ENCODE measurements at regions not wholly inside any gene's neighbourhood (a gene's known extent, or its start where the extent isn't known, plus 50 kb on each side); places are given as distances from the start of the nearest gene placed in this dataset.

DNA sequence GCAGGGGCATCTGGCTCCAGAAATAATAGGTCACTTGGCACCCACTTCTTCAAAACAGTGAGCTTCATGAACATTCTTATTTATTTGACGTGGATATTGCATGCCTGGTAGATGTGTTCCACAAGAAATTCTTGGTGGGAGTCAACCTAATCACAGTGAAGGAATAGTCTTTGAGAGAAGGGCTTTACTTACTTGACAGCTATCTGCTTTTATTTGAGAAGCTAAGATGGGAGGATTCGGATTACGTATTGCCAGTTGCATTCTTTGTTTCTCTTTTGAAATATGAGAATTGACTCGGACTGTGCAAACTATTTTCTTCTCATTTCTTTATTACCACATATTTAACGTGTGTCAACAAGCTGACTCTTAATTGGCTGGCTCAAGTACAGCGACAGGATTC, 117.2 kb downstream of the FASLG start:
- Histone ChIP-seq H3K27ac (no peak overlapping the region), H3K36me3 (replicated peaks) (no peaks in the 10 kb centered on the region), H3K27me3 (replicated peaks) (no peaks in the 10 kb centered on the region), H3K4me3 (ENCODE audit: low read depth, low read length) (no peak overlapping the region)
- no peak for TF ChIP-seq CTCF (IDR thresholded peaks at IDR 0.05; ENCODE audit: low read depth, low read length, missing control alignments)
- in situ Hi-C loops (cut with HindIII; ENCODE audit: low pct_ligation_motif_present, low sequenced_read_pairs) = no loop called here
- no peak for DNase-seq

DNA sequence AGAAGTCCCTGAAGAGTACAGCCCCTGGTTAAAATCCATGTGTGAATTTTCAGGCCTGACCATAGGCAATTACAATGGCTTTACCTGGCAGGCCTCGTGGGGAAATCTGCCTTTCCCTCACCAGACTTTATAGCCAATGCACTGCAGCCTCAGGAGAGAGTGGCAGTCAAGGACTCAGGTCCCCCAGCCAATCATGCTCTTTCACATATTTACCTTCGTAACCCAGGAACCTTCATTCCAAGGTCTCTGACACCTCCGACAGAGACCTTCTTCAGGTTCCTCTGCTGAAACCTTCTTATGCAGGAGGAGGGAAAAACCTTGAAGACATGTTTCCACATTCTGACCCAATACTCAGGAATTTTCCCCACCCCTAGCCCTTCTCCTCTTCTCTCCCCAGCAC, 118.9 kb downstream of the FASLG start:
- DNase-seq = no peak
- Histone ChIP-seq H3K4me3 (ENCODE audit: low read depth, low read length) (no peak overlapping the region), H3K27ac (no peak overlapping the region), H3K36me3 (replicated peaks) (no peaks in the 10 kb centered on the region), H3K27me3 (replicated peaks) (no peaks in the 10 kb centered on the region)
- in situ Hi-C loops (cut with HindIII; ENCODE audit: low pct_ligation_motif_present, low sequenced_read_pairs) = no loop called here
- no peak for TF ChIP-seq CTCF (IDR thresholded peaks at IDR 0.05; ENCODE audit: low read depth, low read length, missing control alignments)

GRCh38 chr1:172778456-172779455, 119.9 kb downstream of the FASLG start:
- H3K36me3 ChIP-seq (replicated peaks) = no peaks in the 10 kb centered on the region
- DNase-seq = no peak
- no peak for TF ChIP-seq CTCF (IDR thresholded peaks at IDR 0.05; ENCODE audit: low read depth, low read length, missing control alignments)
- no peak overlapping the region for H3K4me3 ChIP-seq (ENCODE audit: low read depth, low read length)
- no peak overlapping the region for H3K27ac ChIP-seq
- in situ Hi-C loops (cut with HindIII; ENCODE audit: low pct_ligation_motif_present, low sequenced_read_pairs) = no loop called here
- no peaks in the 10 kb centered on the region for H3K27me3 ChIP-seq (replicated peaks)

- no peak for DNase-seq
- H3K27me3 ChIP-seq (replicated peaks) = no peaks in the 10 kb centered on the region
- no peaks in the 10 kb centered on the region for H3K36me3 ChIP-seq (replicated peaks)
- no peak overlapping the region for H3K27ac ChIP-seq
- in situ Hi-C loops (cut with HindIII; ENCODE audit: low pct_ligation_motif_present, low sequenced_read_pairs) = no loop called here
- no peak for TF ChIP-seq CTCF (IDR thresholded peaks at IDR 0.05; ENCODE audit: low read depth, low read length, missing control alignments)
- no peak overlapping the region for H3K4me3 ChIP-seq (ENCODE audit: low read depth, low read length)
These were observed 120.6 kb downstream of the FASLG start for GRCh38 chr1:172779491-172779890.

DNA sequence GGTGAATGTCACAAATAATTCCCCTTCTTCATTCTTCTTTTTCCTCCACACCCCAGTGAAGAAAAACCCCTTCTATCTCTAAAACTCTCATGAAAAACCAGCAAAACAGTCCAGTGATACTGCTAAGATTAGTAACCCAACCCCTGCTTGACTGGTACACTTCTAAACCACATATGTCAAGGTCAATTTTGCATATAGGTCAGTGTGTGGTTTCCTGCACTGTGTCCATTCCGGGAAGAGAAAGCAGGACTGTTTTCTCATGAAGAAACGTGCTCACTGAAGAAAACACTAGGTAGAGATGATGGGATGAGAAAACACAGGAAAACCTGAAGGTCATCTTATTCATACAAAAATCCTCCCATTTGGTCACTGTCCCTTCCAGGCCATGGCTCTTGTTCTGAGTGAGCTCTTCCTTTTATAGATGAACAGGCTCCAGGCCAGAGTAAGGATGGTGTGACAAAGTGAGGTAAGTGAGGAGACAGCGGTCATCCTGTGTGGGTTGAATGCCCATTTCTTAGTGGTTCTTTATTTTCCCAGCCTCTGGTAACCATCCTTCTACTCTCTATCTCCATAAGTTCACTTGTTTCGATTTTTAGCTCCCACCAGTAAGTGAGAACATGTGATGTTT, 122.7 kb downstream of the FASLG start:
- no peaks in the 10 kb centered on the region for H3K36me3 ChIP-seq (replicated peaks)
- H3K4me3 ChIP-seq (ENCODE audit: low read depth, low read length) = no peak overlapping the region
- no peak for DNase-seq
- H3K27ac ChIP-seq = no peak overlapping the region
- TF ChIP-seq CTCF (IDR thresholded peaks at IDR 0.05; ENCODE audit: low read depth, low read length, missing control alignments) = no peak
- H3K27me3 ChIP-seq (replicated peaks) = no peaks in the 10 kb centered on the region
- in situ Hi-C loops (cut with HindIII; ENCODE audit: low pct_ligation_motif_present, low sequenced_read_pairs) = no loop called here
